HEK293 (cell line): ENCODE measurements at regions not wholly inside any gene's neighbourhood (a gene's known extent, or its start where the extent isn't known, plus 50 kb on each side); places are given as distances from the start of the nearest gene placed in this dataset.

ENCODE experiments used
- CTCF ChIA-PET: fragments of 350-600 bp; formaldehyde crosslinking; extraction: SDS; loops from one replicate; lab custom pipeline; 2021; ENCODE audit warnings: antibody characterized with exemption; lab: Yijun Ruan, JAX
- POLR2A ChIA-PET: fragments of 300-600 bp; formaldehyde crosslinking; extraction: SDS; loops from one replicate; lab custom pipeline; 2020; ENCODE audit warnings: antibody characterized with exemption, inconsistent platforms; lab: Yijun Ruan, JAX
- H3K27ac ChIP-seq: fragments of 200-500 bp; sonication (Bioruptor generic); 2 replicates; pipeline ENCODE4 v1.5.1; 2014; ENCODE audit warnings: low read depth, low read length, control low read depth, inconsistent platforms; ENCODE audit errors: extremely low read depth
- H3K36me3 ChIP-seq, 2 experiments: fragments of 200-500 bp in 1 of 2; sonication (Bioruptor generic) in 1 of 2; 1 replicate in 1 of 2; 2 replicates in 1 of 2; pipeline ENCODE4 v1.5.1; 2014 to 2017; ENCODE audit warnings: inconsistent platforms in 2 of 2, low read length in 2 of 2; ENCODE audit not compliant: control insufficient read depth in 2 of 2, insufficient read depth in 1 of 2
- H3K4me1 ChIP-seq: fragments of 200-500 bp; sonication (Bioruptor generic); 2 replicates; pipeline ENCODE4 v1.5.1; 2014; ENCODE audit warnings: mild to moderate bottlenecking, low read length, inconsistent platforms; ENCODE audit not compliant: control insufficient read depth, insufficient read depth
- H3K4me3 ChIP-seq: 2 replicates; pipeline ENCODE4 v1.5.1; 2011; ENCODE audit warnings: low read depth, mild to moderate bottlenecking, control low read depth, low read length, moderate library complexity
- H3K9me3 ChIP-seq: fragments of 200-500 bp; sonication (Bioruptor generic); 2 replicates; pipeline ENCODE4 v1.5.1; 2014; ENCODE audit warnings: low read depth, low read length, inconsistent platforms; ENCODE audit not compliant: control insufficient read depth, insufficient read depth
- SP3 ChIP-seq: fragments of 450-650 bp; formaldehyde crosslinking; IDR thresholded peaks from 2 replicates; pipeline ENCODE4 v1.5.1; 2016; ENCODE audit warnings: missing biosample characterization, missing genetic modification characterization
- TCF7L2 ChIP-seq: IDR thresholded peaks from 2 replicates; pipeline ENCODE4 v1.6.1; 2011; ENCODE audit warnings: low read depth, mild to moderate bottlenecking, inconsistent platforms, low read length, moderate library complexity, borderline replicate concordance
- ZFP69B ChIP-seq: fragments of 450-650 bp; formaldehyde crosslinking; IDR thresholded peaks from 2 replicates; pipeline ENCODE4 v1.5.1; 2016; ENCODE audit warnings: missing biosample characterization, missing genetic modification characterization
- ZNF133 ChIP-seq: fragments of 450-650 bp; formaldehyde crosslinking; IDR thresholded peaks from 2 replicates; pipeline ENCODE4 v1.5.1; 2016; ENCODE audit warnings: missing biosample characterization, missing genetic modification characterization
- ZNF2 ChIP-seq: fragments of 450-650 bp; formaldehyde crosslinking; IDR thresholded peaks from 2 replicates; pipeline ENCODE4 v1.5.1; 2016; ENCODE audit warnings: missing biosample characterization, missing genetic modification characterization
- ZNF221 ChIP-seq: fragments of 450-650 bp; formaldehyde crosslinking; IDR thresholded peaks from 2 replicates; pipeline ENCODE4 v1.5.1; 2017; ENCODE audit warnings: missing biosample characterization, missing genetic modification characterization, borderline replicate concordance
- ZNF311 ChIP-seq: fragments of 450-650 bp; formaldehyde crosslinking; IDR thresholded peaks from 2 replicates; pipeline ENCODE4 v1.5.1; 2017; ENCODE audit warnings: missing biosample characterization, missing genetic modification characterization, borderline replicate concordance
- ZNF530 ChIP-seq: fragments of 450-650 bp; formaldehyde crosslinking; IDR thresholded peaks from 2 replicates; pipeline ENCODE4 v1.5.1; 2016; ENCODE audit warnings: low read depth, missing biosample characterization, missing genetic modification characterization
- ZNF621 ChIP-seq: fragments of 450-650 bp; formaldehyde crosslinking; IDR thresholded peaks from 2 replicates; pipeline ENCODE4 v1.5.1; 2017; ENCODE audit warnings: missing biosample characterization, missing genetic modification characterization
- ZNF654 ChIP-seq: fragments of 450-650 bp; formaldehyde crosslinking; IDR thresholded peaks from 2 replicates; pipeline ENCODE4 v1.5.1; 2016; ENCODE audit warnings: low read depth, missing biosample characterization, missing genetic modification characterization
- ZNF660 ChIP-seq: fragments of 450-650 bp; IDR thresholded peaks from 2 replicates; pipeline ENCODE4 v1.5.1; 2018; ENCODE audit warnings: missing biosample characterization, mild to moderate bottlenecking, missing genetic modification characterization
- TF ChIP-seq, protein P1 (sequence below): fragments of 450-650 bp; formaldehyde crosslinking; IDR thresholded peaks from 2 replicates; pipeline ENCODE4 v1.5.1; 2016; ENCODE audit warnings: missing biosample characterization, missing genetic modification characterization
- TF ChIP-seq, protein P2 (sequence below): fragments of 450-650 bp; formaldehyde crosslinking; IDR thresholded peaks from 2 replicates; pipeline ENCODE4; 2016; ENCODE audit warnings: missing biosample characterization, missing genetic modification characterization
- TF ChIP-seq, protein P3 (sequence below): fragments of 450-650 bp; formaldehyde crosslinking; IDR thresholded peaks from 2 replicates; pipeline ENCODE4 v1.5.1; 2016; ENCODE audit warnings: missing biosample characterization, missing genetic modification characterization

DNA sequence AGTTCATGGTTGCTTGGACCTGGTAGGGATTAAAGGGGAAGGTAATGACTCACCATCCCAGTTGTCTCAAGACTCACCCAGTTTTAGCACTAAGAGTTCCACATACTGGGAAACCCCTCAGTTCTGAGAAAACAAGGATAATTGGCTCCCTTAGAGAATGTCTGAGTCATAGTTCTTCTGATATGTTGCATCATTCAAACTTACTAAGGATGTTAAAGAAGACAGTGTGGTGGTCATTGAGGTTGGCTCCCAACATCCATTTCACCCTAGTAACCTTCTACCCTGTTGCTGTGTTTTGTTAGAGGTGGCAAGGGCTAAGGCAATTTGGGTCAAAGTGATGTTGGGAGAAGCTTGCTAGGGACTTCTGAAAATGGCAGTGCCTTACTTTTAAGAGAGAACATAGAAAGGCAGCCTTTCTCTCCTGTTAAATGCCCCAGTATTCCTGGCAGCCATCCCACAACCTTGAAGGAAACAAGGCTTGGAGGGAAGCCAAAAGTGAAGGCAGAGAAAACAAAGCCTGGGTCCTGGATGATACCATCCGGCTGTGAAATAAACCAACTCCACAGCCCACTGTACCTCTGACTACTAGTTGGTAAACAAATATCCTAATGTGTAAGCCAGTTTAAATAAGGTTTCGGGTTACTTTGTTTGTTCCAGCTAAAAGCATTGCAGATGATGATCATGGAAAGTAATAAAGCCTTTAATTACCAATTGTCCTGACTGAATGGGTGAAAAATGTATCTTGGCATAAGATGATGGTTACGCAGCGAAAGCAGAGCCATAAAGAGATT is 80.4 kb upstream of the ADAMTSL1 start (continued):
- TF ChIP-seq, protein P1, sequence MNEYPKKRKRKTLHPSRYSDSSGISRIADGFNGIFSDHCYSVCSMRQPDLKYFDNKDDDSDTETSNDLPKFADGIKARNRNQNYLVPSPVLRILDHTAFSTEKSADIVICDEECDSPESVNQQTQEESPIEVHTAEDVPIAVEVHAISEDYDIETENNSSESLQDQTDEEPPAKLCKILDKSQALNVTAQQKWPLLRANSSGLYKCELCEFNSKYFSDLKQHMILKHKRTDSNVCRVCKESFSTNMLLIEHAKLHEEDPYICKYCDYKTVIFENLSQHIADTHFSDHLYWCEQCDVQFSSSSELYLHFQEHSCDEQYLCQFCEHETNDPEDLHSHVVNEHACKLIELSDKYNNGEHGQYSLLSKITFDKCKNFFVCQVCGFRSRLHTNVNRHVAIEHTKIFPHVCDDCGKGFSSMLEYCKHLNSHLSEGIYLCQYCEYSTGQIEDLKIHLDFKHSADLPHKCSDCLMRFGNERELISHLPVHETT (tag by site-specific recombination), result peak; percentile 47; the same call in 1 of the 2 replicates
- TF ChIP-seq ZFP69B (tag by site-specific recombination), result peak; percentile 75

DNA sequence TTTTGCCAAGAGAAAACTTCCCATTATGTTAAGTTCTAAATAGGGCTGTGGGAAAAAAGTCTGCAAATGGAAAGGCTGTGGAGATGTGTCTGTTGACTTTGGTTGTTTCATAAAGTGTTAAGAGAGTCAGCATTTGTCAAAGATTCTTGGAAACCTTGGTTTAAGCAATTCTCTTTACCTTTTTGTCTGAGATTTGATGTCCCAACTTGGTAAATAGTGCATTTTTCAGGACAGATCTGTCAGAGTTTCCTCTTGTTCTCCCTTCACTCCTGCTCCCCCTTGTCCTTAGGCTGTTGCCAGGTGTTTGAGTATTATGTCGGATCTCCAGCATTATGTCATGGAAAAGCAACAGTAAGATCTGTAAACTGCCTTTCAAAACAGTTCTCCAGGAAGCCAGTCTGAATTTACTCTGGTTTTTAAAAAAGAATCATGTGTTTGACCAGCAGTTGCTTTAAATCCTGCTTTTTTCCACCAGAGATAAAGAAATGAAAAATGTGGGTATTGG is 79.1 kb upstream of the ADAMTSL1 start:
- no peak overlapping the region for H3K27ac ChIP-seq
- H3K36me3 ChIP-seq, result no peaks in the 10 kb centered on the region
- no peak overlapping the region for H3K4me3 ChIP-seq
- ChIA-PET POLR2A (no interaction called here), CTCF (interaction anchor here (0.6 to 6.7 kb wide), 5 partner anchors 21 to 803 kb away, joined by 3 to 67 read pairs (median 3); no protein-coding TSS in a partner anchor)
- H3K4me1 ChIP-seq, result peaks cover 19% of the 10 kb centered on the region
- TF ChIP-seq ZNF221 (no peak), ZNF660 (tag by site-specific recombination) (peak; percentile 99), SP3 (tag by site-specific recombination) (no peak)
- TF ChIP-seq, all 188 proteins: peak for 1
- no peaks in the 10 kb centered on the region for H3K9me3 ChIP-seq

DNA sequence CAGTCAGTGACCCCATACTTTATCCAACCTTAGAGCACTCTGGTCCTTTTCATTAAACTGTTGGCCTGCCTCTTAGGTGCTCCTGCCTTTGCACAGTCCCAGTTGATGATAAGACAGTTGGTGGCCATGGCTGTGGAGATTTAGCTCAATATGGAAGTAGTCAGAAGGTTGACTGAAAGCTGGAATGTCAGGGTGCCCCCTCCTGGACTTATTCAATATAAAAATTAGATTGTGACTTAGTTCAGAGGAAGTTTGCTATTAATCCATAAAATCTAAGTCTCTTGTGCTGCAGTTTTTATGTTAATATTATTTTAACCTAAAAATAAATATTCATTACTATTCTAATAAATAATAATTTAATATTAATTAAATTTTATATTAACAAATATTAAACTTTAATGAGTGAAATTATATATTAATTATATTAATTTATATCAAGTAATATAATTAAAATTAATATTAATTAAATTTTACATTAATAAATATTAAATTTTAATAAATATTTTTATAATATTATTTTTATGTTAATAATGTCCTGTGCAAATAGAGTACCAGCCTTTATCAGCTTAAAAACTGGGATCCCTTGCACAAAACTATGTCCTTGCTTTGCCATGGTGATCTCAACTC is 77.7 kb upstream of the ADAMTSL1 start:
- ChIA-PET CTCF (interaction anchor here (0.5 to 6.7 kb wide), 15 partner anchors 11 to 1061 kb away, joined by 3 to 67 read pairs (median 3); no protein-coding TSS in a partner anchor), POLR2A (no interaction called here)
- no peak overlapping the region for H3K27ac ChIP-seq

DNA sequence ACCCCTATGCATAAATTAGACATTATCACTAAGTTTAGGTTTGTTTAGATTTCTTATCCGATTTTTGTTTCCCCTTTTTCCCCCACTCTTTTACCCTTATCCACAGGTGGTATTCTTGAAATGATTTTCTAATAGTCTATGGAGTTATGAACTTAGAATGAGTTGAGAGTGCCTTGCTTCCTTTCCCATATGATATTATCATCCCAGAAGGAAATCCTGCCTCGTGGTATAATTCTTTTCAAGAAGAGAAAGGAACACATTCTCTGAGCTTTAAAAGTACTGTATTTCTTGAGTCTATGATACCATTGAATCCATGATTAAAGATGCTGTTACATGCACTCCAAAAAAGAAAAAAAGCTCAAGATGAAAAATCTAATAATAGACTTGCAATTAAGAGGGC is 76.9 kb upstream of the ADAMTSL1 start:
- Histone ChIP-seq H3K4me1 (peaks cover 19% of the 10 kb centered on the region), H3K4me3 (no peak overlapping the region), H3K9me3 (no peaks in the 10 kb centered on the region), H3K27ac (no peak overlapping the region), H3K36me3 (no peaks in the 10 kb centered on the region)
- ChIA-PET CTCF (interaction anchor here (0.5 to 6.7 kb wide), 6 partner anchors 10 to 141 kb away, joined by 3 to 67 read pairs (median 5); no protein-coding TSS in a partner anchor), POLR2A (no interaction called here)
- TF ChIP-seq, protein P2, sequence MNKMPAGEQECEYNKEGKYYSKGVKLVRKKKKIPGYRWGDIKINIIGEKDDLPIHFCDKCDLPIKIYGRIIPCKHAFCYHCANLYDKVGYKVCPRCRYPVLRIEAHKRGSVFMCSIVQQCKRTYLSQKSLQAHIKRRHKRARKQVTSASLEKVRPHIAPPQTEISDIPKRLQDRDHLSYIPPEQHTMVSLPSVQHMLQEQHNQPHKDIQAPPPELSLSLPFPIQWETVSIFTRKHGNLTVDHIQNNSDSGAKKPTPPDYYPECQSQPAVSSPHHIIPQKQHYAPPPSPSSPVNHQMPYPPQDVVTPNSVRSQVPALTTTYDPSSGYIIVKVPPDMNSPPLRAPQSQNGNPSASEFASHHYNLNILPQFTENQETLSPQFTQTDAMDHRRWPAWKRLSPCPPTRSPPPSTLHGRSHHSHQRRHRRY (tag by site-specific recombination), result no peak
- TF ChIP-seq, protein P3, sequence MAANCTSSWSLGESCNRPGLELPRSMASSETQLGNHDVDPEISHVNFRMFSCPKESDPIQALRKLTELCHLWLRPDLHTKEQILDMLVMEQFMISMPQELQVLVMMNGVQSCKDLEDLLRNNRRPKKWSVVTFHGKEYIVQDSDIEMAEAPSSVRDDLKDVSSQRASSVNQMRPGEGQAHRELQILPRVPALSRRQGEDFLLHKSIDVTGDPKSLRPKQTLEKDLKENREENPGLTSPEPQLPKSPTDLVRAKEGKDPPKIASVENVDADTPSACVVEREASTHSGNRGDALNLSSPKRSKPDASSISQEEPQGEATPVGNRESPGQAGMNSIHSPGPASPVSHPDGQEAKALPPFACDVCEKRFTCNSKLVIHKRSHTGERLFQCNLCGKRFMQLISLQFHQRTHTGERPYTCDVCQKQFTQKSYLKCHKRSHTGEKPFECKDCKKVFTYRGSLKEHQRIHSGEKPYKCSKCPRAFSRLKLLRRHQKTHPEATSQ, result no peak
- no peak for TF ChIP-seq ZNF621 (tag by site-specific recombination)
- TF ChIP-seq TCF7L2, result no peak

More for the DNA sequence above, 77.7 kb upstream of the ADAMTSL1 start:
- TF ChIP-seq ZNF133 (tag by site-specific recombination) (no peak), ZNF2 (tag by site-specific recombination) (no peak), ZNF530 (tag by site-specific recombination) (no peak), ZNF311 (no peak), ZNF654 (peak; percentile 29)
- no peaks in the 10 kb centered on the region for H3K9me3 ChIP-seq
- peaks cover 19% of the 10 kb centered on the region for H3K4me1 ChIP-seq
- H3K36me3 ChIP-seq, result no peaks in the 10 kb centered on the region
- no peak overlapping the region for H3K4me3 ChIP-seq
